Mucosa of descending colon (tissue), 3 donors: ENCODE measurements at regions not wholly inside any gene's neighbourhood (a gene's known extent, or its start where the extent isn't known, plus 50 kb on each side); places are given as distances from the start of the nearest gene placed in this dataset.

ENCODE experiments used
- ATAC-seq: fragments of 200-7000 bp; cut with Tn5 transposase; one replicate; pipeline ENCODE4 v1.9.1; 2020; ENCODE audit warnings: mild to moderate bottlenecking, moderate library complexity
- DNase-seq, 3 donors: peaks; one replicate each; pipeline ENCODE4 v3.0.0-alpha.2; 2020
- H3K36me3 ChIP-seq: fragments of 200-600 bp; one replicate; pipeline ENCODE4 v1.8.0; 2021; ENCODE audit warnings: low read depth, mild to moderate bottlenecking
- H3K4me1 ChIP-seq: fragments of 200-600 bp; one replicate; pipeline ENCODE4 v1.8.0; 2021; ENCODE audit warnings: low read depth, mild to moderate bottlenecking
- H3K4me3 ChIP-seq: fragments of 200-600 bp; one replicate; pipeline ENCODE4 v1.8.0; 2021; ENCODE audit warnings: mild to moderate bottlenecking
- H3K9me3 ChIP-seq: fragments of 200-600 bp; one replicate; pipeline ENCODE4 v1.8.0; 2021; ENCODE audit warnings: mild to moderate bottlenecking
- CTCF ChIP-seq: fragments of 200-600 bp; IDR thresholded peaks from one replicate; pipeline ENCODE4 v1.8.0; 2022; ENCODE audit warnings: antibody characterized with exemption, mild to moderate bottlenecking
- intact Hi-C, 2 donors: fragments of 100-400 bp; cut with DNase I in 1 of 2; cut with micrococcal nuclease in 1 of 2; formaldehyde crosslinking; loops; one replicate each; pipeline versions ENCODE4 v1.11.0 to v1.11.1; 2022; cut with DNase I, micrococcal nuclease
- donor health status: DM: no; HTN: no; CAD: no; lungs with moderate emphysema.
- donor health status: DM: no; HTN: no; CAD: no.
- donor health status: DM: no; HTN: yes; CAD: no.

GRCh38 chr3:80297720-80298119, 529.9 kb upstream of the ROBO1 start:
- Histone ChIP-seq H3K4me3 (no peak overlapping the region), H3K36me3 (no peaks in the 10 kb centered on the region), H3K4me1 (no peaks in the 10 kb centered on the region), H3K9me3 (no peaks in the 10 kb centered on the region)
- intact Hi-C loops, result no loop called here
- TF ChIP-seq CTCF, result no peak
- ATAC-seq (no peak), DNase-seq (no peak)

- H3K9me3 ChIP-seq, result no peaks in the 10 kb centered on the region
- ATAC-seq, result no peak
- H3K4me3 ChIP-seq, result no peak overlapping the region
- no peaks in the 10 kb centered on the region for H3K36me3 ChIP-seq
- no peak for TF ChIP-seq CTCF
- no peaks in the 10 kb centered on the region for H3K4me1 ChIP-seq
- intact Hi-C loops, result no loop called here
- DNase-seq, result no peak
Observed at GRCh38 chr3:80285388-80285787, 517.6 kb upstream of the ROBO1 start.

- no peak overlapping the region for H3K4me3 ChIP-seq
- TF ChIP-seq CTCF, result no peak
- ATAC-seq (no peak), DNase-seq (no peak)
- no peaks in the 10 kb centered on the region for H3K36me3 ChIP-seq
- H3K4me1 ChIP-seq, result no peaks in the 10 kb centered on the region
- intact Hi-C loops, result no loop called here
- H3K9me3 ChIP-seq, result no peaks in the 10 kb centered on the region
Observed at GRCh38 chr3:80283783-80284182, 516.0 kb upstream of the ROBO1 start.

- Histone ChIP-seq H3K4me3 (no peak overlapping the region), H3K9me3 (no peaks in the 10 kb centered on the region), H3K4me1 (no peaks in the 10 kb centered on the region), H3K36me3 (no peaks in the 10 kb centered on the region)
- TF ChIP-seq CTCF, result no peak
- no peak for ATAC-seq
- DNase-seq, result no peak
- intact Hi-C loops, result no loop called here
Observed at GRCh38 chr3:80278056-80278455, 510.3 kb upstream of the ROBO1 start.

- Histone ChIP-seq H3K36me3 (no peaks in the 10 kb centered on the region), H3K9me3 (peaks cover 2% of the 10 kb centered on the region), H3K4me3 (no peak overlapping the region), H3K4me1 (no peaks in the 10 kb centered on the region)
- no peak for ATAC-seq
- intact Hi-C loops, result no loop called here
- no peak for DNase-seq
- TF ChIP-seq CTCF, result no peak
Observed at GRCh38 chr3:80275120-80275519, 507.3 kb upstream of the ROBO1 start.

GRCh38 chr3:80263260-80263659, 495.5 kb upstream of the ROBO1 start:
- Histone ChIP-seq H3K9me3 (no peaks in the 10 kb centered on the region), H3K4me3 (no peak overlapping the region), H3K4me1 (no peaks in the 10 kb centered on the region), H3K36me3 (no peaks in the 10 kb centered on the region)
- no peak for TF ChIP-seq CTCF
- DNase-seq (no peak), ATAC-seq (no peak)
- intact Hi-C loops, result no loop called here
